Gastroesophageal sphincter (tissue), 4 donors: ENCODE measurements at regions not wholly inside any gene's neighbourhood (a gene's known extent, or its start where the extent isn't known, plus 50 kb on each side); places are given as distances from the start of the nearest gene placed in this dataset.

Source experiments
- ATAC-seq: fragments of 150-250 bp; one replicate; pipeline ENCODE4 v1.9.1; 2016; ENCODE audit warnings: mild to moderate bottlenecking, moderate library complexity
- H3K27ac ChIP-seq, 4 donors: fragments of 200-600 bp; sonication (generic) in 3 of 4; 1 replicate in 3 of 4; 2 replicates in 1 of 4; pipeline ENCODE4 v1.5.1; 2016 to 2019
- H3K27me3 ChIP-seq: fragments of 200-600 bp; sonication (generic); one replicate; pipeline ENCODE4 v1.5.1; 2019
- H3K36me3 ChIP-seq, 2 donors: fragments of 200-600 bp; sonication (generic); one replicate each; pipeline ENCODE4 v1.5.1; 2019; ENCODE audit warnings: control low read depth in 1 of 2
- H3K4me1 ChIP-seq, 3 donors: fragments of 200-600 bp; sonication (generic); 1 replicate in 2 of 3; 2 replicates in 1 of 3; pipeline ENCODE4 v1.5.1; 2016 to 2019; ENCODE audit warnings: control low read depth in 2 of 3
- H3K4me3 ChIP-seq, 2 donors: fragments of 200-600 bp; sonication (generic); one replicate each; pipeline ENCODE4 v1.5.1; 2019; ENCODE audit warnings: mild to moderate bottlenecking in 1 of 2, moderate library complexity in 1 of 2
- H3K9me3 ChIP-seq, 3 donors: fragments of 200-600 bp; sonication (generic); one replicate each; pipeline ENCODE4 v1.5.1; 2017 to 2019; ENCODE audit warnings: control low read depth in 2 of 3
- CTCF ChIP-seq, 4 experiments: fragments of 200-600 bp in 2 of 4; fragments of 450-650 bp in 2 of 4; sonication (generic) in 1 of 4; IDR thresholded peaks; one replicate each; pipeline ENCODE4 v1.5.1; 2017 to 2019; ENCODE audit warnings: antibody characterized with exemption in 4 of 4, mild to moderate bottlenecking in 2 of 4, moderate library complexity in 2 of 4
- EP300 ChIP-seq: sonication (generic); formaldehyde crosslinking; IDR thresholded peaks from one replicate; pipeline ENCODE4 v1.6.1; 2017; ENCODE audit warnings: antibody characterized with exemption, mild to moderate bottlenecking
- POLR2A ChIP-seq, 2 donors: fragments of 450-650 bp; IDR thresholded peaks; one replicate each; pipeline ENCODE4 v1.6.1; 2017; ENCODE audit warnings: antibody characterized with exemption in 2 of 2, mild to moderate bottlenecking in 2 of 2, moderate library complexity in 1 of 2
- POLR2AphosphoS5 ChIP-seq: sonication (generic); formaldehyde crosslinking; IDR thresholded peaks from one replicate; pipeline ENCODE4 v1.6.1; 2017; ENCODE audit warnings: antibody characterized with exemption
- WGBS, 2 donors: methylation state at CpG; one replicate each; pipeline ENCODE4 v1.1.5; 2018; ENCODE audit warnings: low coverage in 1 of 2; 5-methylcytosine and 5-hydroxymethylcytosine counted together

DNA sequence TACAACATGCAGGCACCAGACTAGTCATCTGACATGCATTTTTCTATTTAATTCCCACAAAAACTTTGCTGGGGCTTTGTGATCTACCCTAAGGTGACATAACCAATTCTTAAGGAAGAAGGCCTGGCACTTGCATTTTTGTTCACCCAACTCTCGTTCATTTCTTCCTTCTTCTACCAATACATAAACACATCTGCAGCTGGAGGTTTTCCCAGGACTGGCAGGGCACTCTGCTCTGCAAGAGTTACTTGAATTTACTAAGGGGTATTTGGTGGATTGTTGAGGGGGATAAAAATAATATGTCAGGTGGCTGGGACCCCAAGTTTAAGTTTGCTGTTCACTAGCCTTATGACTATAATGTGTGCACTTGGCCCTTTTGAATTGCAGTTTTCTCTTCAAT is 111.4 kb upstream of the TRIB2 start:
- 53% methylated on average over 1 of the region's 1 CpG; no CpG with 5 or more reads in 1 of the 2 donors for WGBS, 2 donors

DNA sequence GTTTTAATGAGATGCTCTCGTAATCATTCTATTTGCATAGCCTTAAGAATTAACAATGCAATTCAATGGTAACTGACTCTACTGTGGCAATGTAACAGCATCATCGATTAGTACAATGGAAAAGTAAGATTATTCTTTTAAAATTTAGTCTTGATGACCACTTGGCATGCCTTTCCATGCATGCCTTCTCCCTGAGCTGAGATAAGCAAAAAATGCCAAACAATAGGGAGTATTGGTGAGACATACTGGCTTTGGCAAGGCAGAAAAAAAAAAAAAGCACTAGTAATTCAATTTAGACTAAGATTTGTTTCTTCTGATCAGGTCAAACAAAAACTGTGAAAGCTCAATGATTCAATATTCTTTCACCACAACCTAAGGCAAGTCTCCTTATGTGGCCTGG is 110.8 kb upstream of the TRIB2 start:
- no peaks in the 10 kb centered on the region for H3K36me3 ChIP-seq
- peaks cover 0 to 9% (median 0%) of the 10 kb centered on the region in 3 donors for H3K4me1 ChIP-seq
- WGBS, 2 donors, result 84 to 86% methylated on average over 2 of the region's 2 CpGs
- no peaks in the 10 kb centered on the region for H3K9me3 ChIP-seq
- H3K4me3 ChIP-seq, result no peak overlapping the region
- TF ChIP-seq POLR2AphosphoS5 (no peak), EP300 (no peak), POLR2A (IDR thresholded peaks at IDR 0.05) (no peak), CTCF (IDR thresholded peaks at IDR 0.05) (no peak)
- no peaks in the 10 kb centered on the region for H3K27me3 ChIP-seq
- no peak overlapping the region for H3K27ac ChIP-seq
- no peak for ATAC-seq

More for the DNA sequence above, 111.4 kb upstream of the TRIB2 start:
- TF ChIP-seq CTCF (IDR thresholded peaks at IDR 0.05), result no peak
- no peak for TF ChIP-seq EP300
- TF ChIP-seq POLR2AphosphoS5, result no peak
- TF ChIP-seq POLR2A (IDR thresholded peaks at IDR 0.05), result no peak
- Histone ChIP-seq H3K4me1 (peaks cover 0 to 9% (median 0%) of the 10 kb centered on the region in 3 donors), H3K27ac (no peak overlapping the region), H3K36me3 (no peaks in the 10 kb centered on the region), H3K27me3 (no peaks in the 10 kb centered on the region), H3K4me3 (no peak overlapping the region), H3K9me3 (no peaks in the 10 kb centered on the region)
- no peak for ATAC-seq

- no peak for ATAC-seq
- Histone ChIP-seq H3K27me3 (no peaks in the 10 kb centered on the region), H3K36me3 (no peaks in the 10 kb centered on the region), H3K4me3 (no peak overlapping the region), H3K4me1 (peaks cover 0 to 9% (median 0%) of the 10 kb centered on the region in 3 donors), H3K27ac (no peak overlapping the region), H3K9me3 (no peaks in the 10 kb centered on the region)
- TF ChIP-seq POLR2AphosphoS5 (no peak), CTCF (IDR thresholded peaks at IDR 0.05) (peak in 1 of 4 experiments; percentile 7), EP300 (no peak)
- WGBS, 2 donors, result 14 to 30% methylated on average over 2 of the region's 5 CpGs
Measured at GRCh38 chr2:12606472-12607000, 110.2 kb upstream of the TRIB2 start.

- Histone ChIP-seq H3K27me3 (no peaks in the 10 kb centered on the region), H3K9me3 (no peaks in the 10 kb centered on the region), H3K27ac (no peak overlapping the region), H3K4me3 (no peak overlapping the region), H3K4me1 (peaks cover 0 to 9% (median 0%) of the 10 kb centered on the region in 3 donors), H3K36me3 (no peaks in the 10 kb centered on the region)
- no peak for ATAC-seq
- TF ChIP-seq CTCF (IDR thresholded peaks at IDR 0.05) (no peak), EP300 (no peak), POLR2AphosphoS5 (no peak), POLR2A (IDR thresholded peaks at IDR 0.05) (no peak)
- 98 to 100% methylated on average over 2 to 3 of the region's 3 CpGs for WGBS, 2 donors
Measured at GRCh38 chr2:12607971-12608370, 108.8 kb upstream of the TRIB2 start.

DNA sequence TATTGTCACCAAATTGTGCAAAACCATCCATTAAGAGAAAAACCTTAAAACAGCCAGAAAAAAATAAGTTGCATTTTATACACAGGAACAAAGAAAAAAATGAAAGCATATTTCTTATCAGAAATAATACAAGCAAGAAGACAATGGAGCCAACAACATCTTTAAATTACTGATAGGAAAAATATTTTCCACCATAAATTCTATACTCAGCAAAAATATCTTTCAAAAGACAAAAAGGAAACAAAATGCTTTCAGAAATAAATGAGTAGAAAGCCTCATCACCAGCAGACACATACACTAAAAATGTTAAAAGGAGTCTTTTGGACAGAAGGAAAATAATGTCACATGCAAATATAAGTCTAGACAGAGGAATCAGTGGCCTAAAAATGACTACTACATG is 106.4 kb upstream of the TRIB2 start:
- no peak overlapping the region for H3K27ac ChIP-seq

More for the DNA sequence above, 106.4 kb upstream of the TRIB2 start:
- Histone ChIP-seq H3K27me3 (no peaks in the 10 kb centered on the region), H3K36me3 (no peaks in the 10 kb centered on the region), H3K4me3 (no peak overlapping the region), H3K9me3 (no peaks in the 10 kb centered on the region), H3K4me1 (peaks cover 0 to 9% (median 0%) of the 10 kb centered on the region in 3 donors)
- TF ChIP-seq CTCF (IDR thresholded peaks at IDR 0.05) (no peak), POLR2A (IDR thresholded peaks at IDR 0.05) (no peak), POLR2AphosphoS5 (no peak), EP300 (no peak)
- no peak for ATAC-seq
